Testis (tissue), 2 donors: ENCODE measurements at regions not wholly inside any gene's neighbourhood (a gene's known extent, or its start where the extent isn't known, plus 50 kb on each side); places are given as distances from the start of the nearest gene placed in this dataset.

Experiments
- DNase-seq: peaks from one replicate; pipeline ENCODE4 v3.0.0-alpha.2; 2019
- H3K27ac ChIP-seq, 2 donors: fragments of 200-600 bp; sonication (generic); one replicate each; pipeline ENCODE4 v1.5.1; 2019
- H3K27me3 ChIP-seq: fragments of 200-600 bp; sonication (generic); one replicate; pipeline ENCODE4 v1.5.1; 2019
- H3K36me3 ChIP-seq: fragments of 200-600 bp; sonication (generic); one replicate; pipeline ENCODE4 v1.5.1; 2017; ENCODE audit warnings: low read depth; ENCODE audit errors: missing control alignments
- H3K4me1 ChIP-seq: fragments of 200-600 bp; sonication (generic); one replicate; pipeline ENCODE4 v1.5.1; 2019
- H3K4me3 ChIP-seq, 2 donors: fragments of 200-600 bp; sonication (generic); one replicate each; pipeline ENCODE4 v1.5.1; 2017 to 2019
- H3K9me3 ChIP-seq: fragments of 200-600 bp; sonication (generic); one replicate; pipeline ENCODE4 v1.5.1; 2017
- CTCF ChIP-seq, 3 experiments: fragments of 450-650 bp in 2 of 3; fragments of 200-600 bp in 1 of 3; sonication (generic) in 1 of 3; IDR thresholded peaks; one replicate each; pipeline ENCODE4 v1.5.1; 2016 to 2019; ENCODE audit warnings: antibody characterized with exemption in 3 of 3, mild to moderate bottlenecking in 2 of 3, moderate library complexity in 1 of 3
- POLR2A ChIP-seq: fragments of 450-650 bp; IDR thresholded peaks from one replicate; pipeline ENCODE4 v1.6.1; 2017; ENCODE audit warnings: antibody characterized with exemption, mild to moderate bottlenecking, moderate library complexity
- WGBS, 2 donors: methylation state at CpG; one replicate each; pipeline ENCODE4 v1.1.5; 2018; 5-methylcytosine and 5-hydroxymethylcytosine counted together
- intact Hi-C: fragments of 100-400 bp; cut with DNase I; formaldehyde crosslinking; loops from one replicate; pipeline ENCODE4 v1.15.1; 2023; ENCODE audit warnings: low total_unique reads

GRCh38 chr10:88170628-88171027, 307.2 kb downstream of the PTEN start:
- intact Hi-C loops, result no loop called here
- no peak overlapping the region for H3K4me3 ChIP-seq
- TF ChIP-seq POLR2A (no peak), CTCF (IDR thresholded peaks at IDR 0.05) (no peak)
- H3K4me1 ChIP-seq, result no peaks in the 10 kb centered on the region
- no peaks in the 10 kb centered on the region for H3K9me3 ChIP-seq
- WGBS, 2 donors, result 93 to 100% methylated on average over 1 of the region's 1 CpG
- H3K27me3 ChIP-seq, result no peaks in the 10 kb centered on the region
- no peaks in the 10 kb centered on the region for H3K36me3 ChIP-seq
- H3K27ac ChIP-seq, result no peak overlapping the region
- DNase-seq, result no peak

- DNase-seq, result no peak
- 75 to 77% methylated on average over 1 of the region's 1 CpG for WGBS, 2 donors
- intact Hi-C loops, result no loop called here
- H3K4me1 ChIP-seq, result no peaks in the 10 kb centered on the region
- no peak overlapping the region for H3K4me3 ChIP-seq
- H3K27ac ChIP-seq, result no peak overlapping the region
- H3K9me3 ChIP-seq, result no peaks in the 10 kb centered on the region
- no peak for TF ChIP-seq CTCF (IDR thresholded peaks at IDR 0.05)
- TF ChIP-seq POLR2A, result no peak
- H3K36me3 ChIP-seq, result no peaks in the 10 kb centered on the region
- H3K27me3 ChIP-seq, result no peaks in the 10 kb centered on the region
These were observed 308.7 kb downstream of the PTEN start for GRCh38 chr10:88172159-88172558.

GRCh38 chr10:88174391-88174790, 311.0 kb downstream of the PTEN start:
- Histone ChIP-seq H3K36me3 (no peaks in the 10 kb centered on the region), H3K27me3 (no peaks in the 10 kb centered on the region), H3K9me3 (no peaks in the 10 kb centered on the region), H3K4me1 (no peaks in the 10 kb centered on the region), H3K4me3 (no peak overlapping the region), H3K27ac (no peak overlapping the region)
- TF ChIP-seq CTCF (IDR thresholded peaks at IDR 0.05) (no peak), POLR2A (no peak)
- WGBS, 2 donors, result 90 to 91% methylated on average over 5 of the region's 5 CpGs
- no peak for DNase-seq
- intact Hi-C loops, result no loop called here

GRCh38 chr10:88178758-88179157, 315.3 kb downstream of the PTEN start:
- H3K9me3 ChIP-seq, result no peaks in the 10 kb centered on the region
- no peaks in the 10 kb centered on the region for H3K36me3 ChIP-seq
- no peak overlapping the region for H3K27ac ChIP-seq
- TF ChIP-seq POLR2A, result no peak
- no peak for TF ChIP-seq CTCF (IDR thresholded peaks at IDR 0.05)
- no peaks in the 10 kb centered on the region for H3K4me1 ChIP-seq
- no peak for DNase-seq
- intact Hi-C loops, result no loop called here
- no peaks in the 10 kb centered on the region for H3K27me3 ChIP-seq
- no peak overlapping the region for H3K4me3 ChIP-seq

- 64 to 69% methylated on average over 3 of the region's 3 CpGs for WGBS, 2 donors
- no peaks in the 10 kb centered on the region for H3K9me3 ChIP-seq
These were observed 316.4 kb downstream of the PTEN start for GRCh38 chr10:88179831-88180230.

More at GRCh38 chr10:88179831-88180230, 316.4 kb downstream of the PTEN start:
- Histone ChIP-seq H3K4me1 (no peaks in the 10 kb centered on the region), H3K36me3 (no peaks in the 10 kb centered on the region), H3K4me3 (no peak overlapping the region), H3K27ac (no peak overlapping the region), H3K27me3 (no peaks in the 10 kb centered on the region)
- TF ChIP-seq POLR2A (no peak), CTCF (IDR thresholded peaks at IDR 0.05) (no peak)
- intact Hi-C loops, result no loop called here
- no peak for DNase-seq
